ENCODE measurements at regions not wholly inside any gene's neighbourhood (a gene's known extent, or its start where the extent isn't known, plus 50 kb on each side); places are given as distances from the start of the nearest gene placed in this dataset.

GRCh38 chr14:42673963-42674362, 1067.3 kb downstream of the LRFN5 start:
- Histone ChIP-seq H3K4me1 (no peaks in the 10 kb centered on the region), H3K4me3 (no peak overlapping the region), H3K27me3 (no peaks in the 10 kb centered on the region), H3K9me3 (no peaks in the 10 kb centered on the region), H3K36me3 (no peaks in the 10 kb centered on the region), H3K27ac (no peak overlapping the region)
- intact Hi-C loops (cut with DNase I) = no loop called here
- DNase-seq = no peak
- no peak for TF ChIP-seq POLR2A (IDR thresholded peaks at IDR 0.05)
- TF ChIP-seq, protein P1, sequence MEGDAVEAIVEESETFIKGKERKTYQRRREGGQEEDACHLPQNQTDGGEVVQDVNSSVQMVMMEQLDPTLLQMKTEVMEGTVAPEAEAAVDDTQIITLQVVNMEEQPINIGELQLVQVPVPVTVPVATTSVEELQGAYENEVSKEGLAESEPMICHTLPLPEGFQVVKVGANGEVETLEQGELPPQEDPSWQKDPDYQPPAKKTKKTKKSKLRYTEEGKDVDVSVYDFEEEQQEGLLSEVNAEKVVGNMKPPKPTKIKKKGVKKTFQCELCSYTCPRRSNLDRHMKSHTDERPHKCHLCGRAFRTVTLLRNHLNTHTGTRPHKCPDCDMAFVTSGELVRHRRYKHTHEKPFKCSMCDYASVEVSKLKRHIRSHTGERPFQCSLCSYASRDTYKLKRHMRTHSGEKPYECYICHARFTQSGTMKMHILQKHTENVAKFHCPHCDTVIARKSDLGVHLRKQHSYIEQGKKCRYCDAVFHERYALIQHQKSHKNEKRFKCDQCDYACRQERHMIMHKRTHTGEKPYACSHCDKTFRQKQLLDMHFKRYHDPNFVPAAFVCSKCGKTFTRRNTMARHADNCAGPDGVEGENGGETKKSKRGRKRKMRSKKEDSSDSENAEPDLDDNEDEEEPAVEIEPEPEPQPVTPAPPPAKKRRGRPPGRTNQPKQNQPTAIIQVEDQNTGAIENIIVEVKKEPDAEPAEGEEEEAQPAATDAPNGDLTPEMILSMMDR (IDR thresholded peaks at IDR 0.05) = no peak
- no peak for ATAC-seq

GRCh38 chr14:42671636-42672035, 1065.0 kb downstream of the LRFN5 start:
- no peak overlapping the region for H3K4me3 ChIP-seq
- no peak for TF ChIP-seq POLR2A (IDR thresholded peaks at IDR 0.05)
- TF ChIP-seq, protein P1 (IDR thresholded peaks at IDR 0.05) = no peak
- ATAC-seq (no peak), DNase-seq (no peak)
- no peaks in the 10 kb centered on the region for H3K4me1 ChIP-seq
- no peak overlapping the region for H3K27ac ChIP-seq
- H3K36me3 ChIP-seq = no peaks in the 10 kb centered on the region
- no peaks in the 10 kb centered on the region for H3K27me3 ChIP-seq
- no peaks in the 10 kb centered on the region for H3K9me3 ChIP-seq
- intact Hi-C loops (cut with DNase I) = no loop called here

- TF ChIP-seq POLR2A (IDR thresholded peaks at IDR 0.05) = no peak
- TF ChIP-seq, protein P1 (IDR thresholded peaks at IDR 0.05) = no peak
- Histone ChIP-seq H3K36me3 (no peaks in the 10 kb centered on the region), H3K9me3 (no peaks in the 10 kb centered on the region), H3K27ac (no peak overlapping the region), H3K27me3 (no peaks in the 10 kb centered on the region), H3K4me1 (no peaks in the 10 kb centered on the region), H3K4me3 (no peak overlapping the region)
- ATAC-seq (no peak), DNase-seq (no peak)
- intact Hi-C loops (cut with DNase I) = no loop called here
Observed at GRCh38 chr14:42665083-42665482, 1058.4 kb downstream of the LRFN5 start.

GRCh38 chr14:42664190-42664589, 1057.5 kb downstream of the LRFN5 start:
- no peaks in the 10 kb centered on the region for H3K36me3 ChIP-seq
- H3K4me1 ChIP-seq = no peaks in the 10 kb centered on the region
- H3K9me3 ChIP-seq = no peaks in the 10 kb centered on the region
- TF ChIP-seq, protein P1 (IDR thresholded peaks at IDR 0.05) = no peak
- TF ChIP-seq POLR2A (IDR thresholded peaks at IDR 0.05) = no peak
- no peak for DNase-seq
- WGBS, 4 donors = 23 to 38% (median 32%) methylated on average over 1 of the region's 1 CpG
- no peak overlapping the region for H3K27ac ChIP-seq
- no peaks in the 10 kb centered on the region for H3K27me3 ChIP-seq
- H3K4me3 ChIP-seq = no peak overlapping the region
- no peak for ATAC-seq
- intact Hi-C loops (cut with DNase I) = no loop called here
